ENCODE measurements at regions not wholly inside any gene's neighbourhood (a gene's known extent, or its start where the extent isn't known, plus 50 kb on each side); places are given as distances from the start of the nearest gene placed in this dataset.

DNA sequence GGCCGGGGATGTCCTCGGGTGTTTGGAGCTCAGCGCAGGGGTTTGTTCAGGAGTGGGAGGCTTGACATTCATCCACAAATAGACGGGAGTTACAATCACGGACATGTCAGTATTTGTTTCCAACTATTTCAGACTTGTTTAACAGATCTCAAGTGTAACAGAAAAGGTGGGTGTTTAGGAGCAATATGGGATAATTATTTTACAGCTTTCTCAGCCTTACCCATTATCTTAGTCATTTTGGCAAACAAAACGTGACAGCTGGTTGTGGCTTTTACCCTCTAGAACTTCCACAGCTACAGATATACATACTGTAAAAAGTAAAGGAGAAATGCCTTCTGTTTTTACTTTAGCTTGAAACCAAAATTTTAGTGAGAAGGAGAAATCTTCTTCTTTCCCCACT, 178.7 kb upstream of the TMEM45B start:
- TF ChIP-seq, protein P1, sequence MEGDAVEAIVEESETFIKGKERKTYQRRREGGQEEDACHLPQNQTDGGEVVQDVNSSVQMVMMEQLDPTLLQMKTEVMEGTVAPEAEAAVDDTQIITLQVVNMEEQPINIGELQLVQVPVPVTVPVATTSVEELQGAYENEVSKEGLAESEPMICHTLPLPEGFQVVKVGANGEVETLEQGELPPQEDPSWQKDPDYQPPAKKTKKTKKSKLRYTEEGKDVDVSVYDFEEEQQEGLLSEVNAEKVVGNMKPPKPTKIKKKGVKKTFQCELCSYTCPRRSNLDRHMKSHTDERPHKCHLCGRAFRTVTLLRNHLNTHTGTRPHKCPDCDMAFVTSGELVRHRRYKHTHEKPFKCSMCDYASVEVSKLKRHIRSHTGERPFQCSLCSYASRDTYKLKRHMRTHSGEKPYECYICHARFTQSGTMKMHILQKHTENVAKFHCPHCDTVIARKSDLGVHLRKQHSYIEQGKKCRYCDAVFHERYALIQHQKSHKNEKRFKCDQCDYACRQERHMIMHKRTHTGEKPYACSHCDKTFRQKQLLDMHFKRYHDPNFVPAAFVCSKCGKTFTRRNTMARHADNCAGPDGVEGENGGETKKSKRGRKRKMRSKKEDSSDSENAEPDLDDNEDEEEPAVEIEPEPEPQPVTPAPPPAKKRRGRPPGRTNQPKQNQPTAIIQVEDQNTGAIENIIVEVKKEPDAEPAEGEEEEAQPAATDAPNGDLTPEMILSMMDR (IDR thresholded peaks at IDR 0.05; ENCODE audit: poor library complexity), result no peak
- TF ChIP-seq EZH2 (IDR thresholded peaks at IDR 0.05; ENCODE audit: borderline replicate concordance), result no peak

All from hepatocyte (in vitro differentiated cells).